ENCODE measurements at regions not wholly inside any gene's neighbourhood (a gene's known extent, or its start where the extent isn't known, plus 50 kb on each side); places are given as distances from the start of the nearest gene placed in this dataset.

- no peak for TF ChIP-seq CTCF (IDR thresholded peaks at IDR 0.05)
- TF ChIP-seq POLR2AphosphoS5 (IDR thresholded peaks at IDR 0.05; ENCODE audit: low read depth, low read length) = no peak
- no peak for TF ChIP-seq REST (IDR thresholded peaks at IDR 0.05; ENCODE audit: insufficient read depth in 1 of 2, low read depth in 2 of 2, low read length in 1 of 2)
- no peak for TF ChIP-seq TCF7L2 (IDR thresholded peaks at IDR 0.05; ENCODE audit: low read depth, low read length)
Measured at GRCh38 chr4:33054161-33054560, 2334.0 kb downstream of the PCDH7 start.

All from Panc1 (cell line).